NCI-H1092 treated with DMSO at 0.1 percent for 48 hours (cell line): ENCODE measurements at regions not wholly inside any gene's neighbourhood (a gene's known extent, or its start where the extent isn't known, plus 50 kb on each side); places are given as distances from the start of the nearest gene placed in this dataset.

ENCODE experiments used
- DNase-seq: peaks from one replicate; lab custom pipeline; 2025; lab: John Stamatoyannopoulos, UW

DNA sequence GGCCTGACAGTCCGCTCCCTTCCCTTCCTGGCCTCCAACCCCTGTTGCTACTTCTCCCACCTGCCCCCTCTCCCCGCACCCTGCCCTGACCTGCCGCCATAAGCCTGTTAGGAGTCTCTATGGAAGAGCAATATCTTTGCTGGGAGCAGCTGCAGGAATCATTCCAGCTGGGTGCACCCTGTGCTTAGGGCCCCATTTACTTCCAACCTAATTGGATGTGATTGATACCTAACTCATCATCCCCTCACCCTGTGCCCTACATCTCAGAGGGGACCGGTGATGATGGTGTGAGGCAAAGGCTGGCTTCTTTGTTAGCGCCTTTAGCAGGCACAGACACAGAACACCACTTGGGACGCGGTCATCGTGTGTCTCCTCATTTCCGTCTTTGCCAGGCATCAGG, 80.0 kb upstream of the FAM180A start:
- DNase-seq, result no peak

GRCh38 chr7:135827391-135827790, 78.8 kb upstream of the FAM180A start:
- no peak for DNase-seq

- DNase-seq, result no peak
These were observed 76.8 kb upstream of the FAM180A start for GRCh38 chr7:135825406-135825805.

GRCh38 chr7:135822376-135822775, 73.8 kb upstream of the FAM180A start:
- DNase-seq, result no peak

DNA sequence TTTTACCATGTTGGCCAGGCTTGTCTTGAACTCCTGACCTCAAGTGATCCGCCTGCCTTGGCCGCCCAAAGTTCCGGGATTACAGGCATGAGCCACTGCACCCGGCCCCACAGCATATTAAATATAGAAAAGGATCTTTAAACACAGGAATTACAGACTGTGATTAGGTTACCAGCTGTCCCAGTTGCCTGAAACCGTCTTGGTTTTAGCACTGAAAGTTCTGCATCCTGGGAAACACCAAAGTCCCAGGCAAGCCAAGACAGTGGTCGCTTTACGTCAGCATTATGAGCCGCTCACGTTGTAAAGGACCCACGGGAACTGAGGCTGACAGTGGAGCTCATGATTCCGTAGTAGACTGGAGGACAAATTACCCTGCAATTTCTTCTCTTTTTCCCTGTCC, 69.0 kb upstream of the FAM180A start:
- DNase-seq, result no peak

DNA sequence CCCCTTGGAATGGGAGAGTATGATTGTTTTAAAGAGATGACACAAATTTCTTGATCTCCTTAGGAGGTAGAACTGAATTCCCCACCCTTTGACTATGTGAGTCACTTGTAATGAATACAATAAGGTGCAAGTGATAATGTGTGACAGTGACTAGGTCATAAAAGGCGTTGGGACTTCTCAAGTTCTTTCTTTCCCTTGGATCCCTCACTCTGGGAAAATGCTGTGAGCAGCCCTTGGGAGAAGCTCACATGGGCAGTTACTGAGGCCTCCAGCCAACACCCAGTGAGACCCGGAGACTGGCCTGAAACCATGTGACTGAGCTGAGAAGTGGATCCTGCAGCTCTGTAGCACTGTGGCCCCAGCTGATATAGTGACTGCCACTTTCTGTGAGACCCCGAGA, 66.4 kb upstream of the FAM180A start:
- DNase-seq, result no peak

GRCh38 chr7:135812148-135812547, 63.5 kb upstream of the FAM180A start:
- no peak for DNase-seq

- DNase-seq, result no peak
These were observed 62.9 kb upstream of the FAM180A start for GRCh38 chr7:135811506-135811905.

DNA sequence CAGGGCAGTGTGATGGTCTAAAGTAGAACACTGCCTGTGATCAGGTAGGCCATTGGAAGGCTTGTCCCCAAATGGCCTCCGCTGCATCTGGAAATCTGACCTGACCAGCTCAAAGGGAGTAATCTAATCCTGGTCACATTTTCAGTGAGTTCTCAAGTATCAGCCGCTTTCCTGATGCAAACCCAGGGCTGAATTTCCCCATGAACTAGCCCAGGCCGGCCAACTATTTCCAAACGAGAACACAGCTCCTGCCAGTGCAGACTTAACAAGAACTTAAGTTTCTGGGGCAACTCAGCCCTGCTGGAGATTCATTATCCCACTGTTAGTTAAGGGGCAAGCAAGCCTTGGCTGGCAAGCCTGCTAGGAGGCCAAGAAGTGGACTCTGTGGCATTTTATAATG, 59.6 kb upstream of the FAM180A start:
- DNase-seq, result no peak

GRCh38 chr7:135803143-135803542, 54.5 kb upstream of the FAM180A start:
- DNase-seq, result no peak

- no peak for DNase-seq
These were observed 54.1 kb upstream of the FAM180A start for GRCh38 chr7:135802697-135803096.

DNA sequence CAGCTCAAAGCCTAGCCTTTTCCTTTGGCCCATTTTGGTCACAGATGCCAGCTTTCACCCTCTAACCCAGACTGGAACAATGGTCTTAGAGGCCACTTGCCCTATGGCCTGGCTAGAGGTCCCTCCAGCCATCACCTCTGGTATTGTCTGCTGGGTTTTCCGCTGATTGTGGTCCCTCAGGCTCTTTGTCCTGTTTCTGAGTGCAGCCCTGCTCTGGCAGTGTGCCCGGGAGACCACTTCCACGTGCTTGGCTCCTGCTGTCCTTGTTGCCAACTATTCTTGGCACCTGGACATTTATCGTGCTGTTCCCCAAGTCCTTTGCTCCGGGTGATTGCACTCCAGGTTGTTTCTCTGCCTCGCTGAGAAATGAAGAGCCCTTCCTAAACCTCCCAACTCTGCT, 53.3 kb upstream of the FAM180A start:
- peak; percentile 98 for DNase-seq

- peak; percentile 89 for DNase-seq
These were observed 52.6 kb upstream of the FAM180A start for GRCh38 chr7:135801045-135801693.

GRCh38 chr7:135800560-135800959, 51.9 kb upstream of the FAM180A start:
- no peak for DNase-seq

DNA sequence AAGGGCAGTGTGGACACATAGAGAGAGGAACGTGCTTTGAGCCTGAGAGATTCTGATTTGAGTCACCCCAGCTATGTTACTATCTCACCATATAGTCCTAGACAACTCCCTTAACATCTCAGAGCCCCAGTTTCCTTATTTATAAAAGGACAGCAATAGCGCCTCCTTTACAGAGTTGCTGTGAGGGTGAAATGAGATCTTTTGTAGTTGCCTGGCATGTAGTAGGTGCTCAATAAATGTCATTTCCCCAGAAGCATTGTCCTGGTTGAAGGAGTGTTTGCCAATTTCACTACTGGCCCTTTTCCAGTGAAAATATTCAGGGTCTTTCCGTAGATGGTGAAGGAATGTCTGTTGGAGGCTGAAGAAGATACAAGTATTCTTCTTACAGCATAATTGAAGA, 51.3 kb upstream of the FAM180A start:
- no peak for DNase-seq
